K562 (cell line): ENCODE measurements at regions not wholly inside any gene's neighbourhood (a gene's known extent, or its start where the extent isn't known, plus 50 kb on each side); places are given as distances from the start of the nearest gene placed in this dataset.

Experiments
- ATAC-seq: fragments of 200-7000 bp; cut with Tn5 transposase; 3 replicates; pipeline ENCODE4 v1.9.1; 2020; ENCODE audit warnings: moderate library complexity
- BruUV-seq: library from RNA; stranded (reverse); fragments of 400-500 nt; replicated peaks from 2 replicates; lab custom pipeline; 2021; lab: Mats Ljungman, UMichigan
- CTCF ChIA-PET: fragments of 300-600 bp; formaldehyde crosslinking; extraction: SDS; loops from one replicate; lab custom pipeline; 2021; ENCODE audit warnings: low intra/inter-chr PET ratio; lab: Yijun Ruan, JAX
- POLR2A ChIA-PET: fragments of 300-600, 350-650 bp; sonication (Branson Sonifier 250); formaldehyde crosslinking; extraction: SDS; loops from one replicate; lab custom pipeline; 2021; ENCODE audit warnings: antibody characterized with exemption, inconsistent platforms; lab: Yijun Ruan, JAX
- DNase-seq, 4 experiments: peaks; one replicate each; pipeline versions ENCODE4 v3.0.0 to v3.0.0-alpha.2; 2011 to 2018; ENCODE audit warnings: low spot score in 3 of 4, mixed read lengths in 3 of 4; ENCODE audit errors: extremely low read depth in 1 of 4
- FAIRE-seq: peaks from 2 replicates; lab custom pipeline; 2011; peaks lifted over from hg19 to GRCh38; lab: Jason Lieb, UNC
- H2AFZ ChIP-seq: 2 replicates; pipeline ENCODE4 v1.6.0; 2011; ENCODE audit warnings: low read depth, low read length, control low read depth, inconsistent platforms
- H3K27ac ChIP-seq: fragments of 200-600 bp; 3 replicates; pipeline ENCODE4 v1.8.0; 2011; ENCODE audit warnings: low read depth, mild to moderate bottlenecking, control low read depth, inconsistent platforms, low read length, moderate library complexity, mixed read lengths; ENCODE audit errors: extremely low read depth
- H3K27me3 ChIP-seq, 2 experiments: fragments of 300-600 bp in 1 of 2; 2 replicates in 1 of 2; 3 replicates in 1 of 2; pipeline versions ENCODE4 v1.6.0 to v1.8.0; 2011; ENCODE audit warnings: inconsistent platforms in 2 of 2, low read length in 2 of 2, mild to moderate bottlenecking in 1 of 2, mixed read lengths in 1 of 2, moderate library complexity in 1 of 2; ENCODE audit not compliant: control insufficient read depth in 2 of 2, insufficient read depth in 2 of 2
- H3K36me3 ChIP-seq: fragments of 300-600 bp; 3 replicates; pipeline ENCODE4 v1.8.0; 2011; ENCODE audit warnings: mild to moderate bottlenecking, low read length, inconsistent platforms; ENCODE audit not compliant: control insufficient read depth, insufficient read depth
- H3K4me1 ChIP-seq, 2 experiments: fragments of 200-600 bp in 1 of 2; replicated peaks in 1 of 2; 2 replicates in 1 of 2; 3 replicates in 1 of 2; pipeline versions ENCODE4 v1.5.1 to v1.8.0; 2011; ENCODE audit warnings: inconsistent platforms in 2 of 2, low read length in 2 of 2, mild to moderate bottlenecking in 1 of 2, mixed read lengths in 1 of 2, moderate library complexity in 1 of 2; ENCODE audit not compliant: control insufficient read depth in 2 of 2, insufficient read depth in 2 of 2
- H3K4me2 ChIP-seq: 2 replicates; pipeline ENCODE4 v1.6.1; 2011; ENCODE audit warnings: low read length, control low read depth, inconsistent platforms, mixed read lengths; ENCODE audit not compliant: insufficient read depth
- H3K4me3 ChIP-seq: fragments of 200-600 bp; sonication (generic), shearing (Covaris generic); 2 replicates; pipeline ENCODE4 v1.5.1; 2016; ENCODE audit warnings: control low read depth, inconsistent platforms
- H3K79me2 ChIP-seq: fragments of 200-600 bp; 3 replicates; pipeline ENCODE4 v1.8.0; 2011; ENCODE audit warnings: low read length, inconsistent platforms; ENCODE audit not compliant: control insufficient read depth, insufficient read depth
- H3K9ac ChIP-seq, 2 experiments: 2 replicates each; pipeline versions ENCODE4 v1.6.0 to v1.6.1; 2011; ENCODE audit warnings: low read depth in 2 of 2, low read length in 2 of 2, control low read depth in 1 of 2, inconsistent platforms in 1 of 2, mild to moderate bottlenecking in 1 of 2, mixed read lengths in 1 of 2; ENCODE audit not compliant: insufficient read depth in 1 of 2
- H3K9me1 ChIP-seq: one replicate; pipeline ENCODE4 v1.6.0; 2011; ENCODE audit warnings: inconsistent platforms, mild to moderate bottlenecking, low read length, moderate library complexity; ENCODE audit not compliant: control insufficient read depth, insufficient read depth
- H3K9me3 ChIP-seq: replicated peaks from 2 replicates; pipeline ENCODE4 v1.5.1; 2011; ENCODE audit warnings: low read depth, low read length, inconsistent platforms; ENCODE audit not compliant: control insufficient read depth, insufficient read depth
- H4K20me1 ChIP-seq: replicated peaks from 2 replicates; pipeline ENCODE4 v1.6.1; 2011; ENCODE audit warnings: low read length, inconsistent platforms, mixed read lengths; ENCODE audit not compliant: control insufficient read depth, insufficient read depth
- CREB1 ChIP-seq, 2 experiments: sonication (generic) in 1 of 2; formaldehyde crosslinking in 1 of 2; IDR thresholded peaks; 2 replicates each; pipeline versions ENCODE4 v1.6.1 to v1.8.0; 2012 to 2022; ENCODE audit warnings: inconsistent platforms in 1 of 2, mild to moderate bottlenecking in 1 of 2, missing genetic modification reagents in 1 of 2, moderate library complexity in 1 of 2
- EWSR1 ChIP-seq: fragments of 450-650 bp; IDR thresholded peaks from 2 replicates; pipeline ENCODE4 v1.6.1; 2018; ENCODE audit warnings: borderline replicate concordance, mild to moderate bottlenecking, low read depth, moderate library complexity; ENCODE audit not compliant: partially characterized antibody
- FIP1L1 ChIP-seq: fragments of 200-400 bp; formaldehyde crosslinking; IDR thresholded peaks from 2 replicates; pipeline ENCODE4 v1.6.1; 2018; ENCODE audit warnings: mild to moderate bottlenecking, low read depth, low read length; ENCODE audit not compliant: poor library complexity, severe bottlenecking
- GATAD2B ChIP-seq: fragments of 450-650 bp; IDR thresholded peaks from 2 replicates; pipeline ENCODE4 v1.6.1; 2017; ENCODE audit warnings: mild to moderate bottlenecking, borderline replicate concordance
- MAFK ChIP-seq: IDR thresholded peaks from 2 replicates; pipeline ENCODE4 v1.6.1; 2011; ENCODE audit warnings: low read length, improper control_type of control experiment
- RHOXF2B ChIP-seq: fragments of 250-450 bp; sonication (Bioruptor Pico); conservative IDR thresholded peaks from 2 replicates; pipeline ENCODE4 v1.5.1; 2021
- RNF2 ChIP-seq: sonication (generic); IDR thresholded peaks from 2 replicates; pipeline ENCODE4 v1.6.1; 2016
- TAF7 ChIP-seq: fragments of 450-650 bp; IDR thresholded peaks from 2 replicates; pipeline ENCODE4 v1.6.1; 2016; ENCODE audit warnings: missing genetic modification characterization, missing compliant biosample characterization
- ZNF23 ChIP-seq: fragments of 250-450 bp; sonication (Bioruptor Pico); IDR thresholded peaks from 2 replicates; pipeline ENCODE4 v1.4.0; 2020; ENCODE audit warnings: mild to moderate bottlenecking
- in situ Hi-C: fragments of 300-500 bp; cut with MboI; formaldehyde crosslinking; loops from 4 replicates; pipeline ENCODE4 v1.15.0; 2018; ENCODE audit warnings: inconsistent platforms, mixed read lengths
- intact Hi-C: fragments of 100-400 bp; cut with micrococcal nuclease; formaldehyde crosslinking; loops from 2 replicates; pipeline ENCODE4 v1.14.2; 2022
- TF ChIP-seq, protein P1 (sequence below), 3 experiments: IDR thresholded peaks in 2 of 3; conservative IDR thresholded peaks in 1 of 3; 2 replicates each; pipeline ENCODE4 v1.5.1; 2011 to 2012; ENCODE audit warnings: low read length in 3 of 3, mild to moderate bottlenecking in 3 of 3, control low read depth in 2 of 3, improper control_type of control experiment in 1 of 3, inconsistent platforms in 1 of 3, low read depth in 1 of 3, mixed read lengths in 1 of 3, moderate library complexity in 1 of 3; ENCODE audit not compliant: insufficient read depth in 2 of 3

DNA sequence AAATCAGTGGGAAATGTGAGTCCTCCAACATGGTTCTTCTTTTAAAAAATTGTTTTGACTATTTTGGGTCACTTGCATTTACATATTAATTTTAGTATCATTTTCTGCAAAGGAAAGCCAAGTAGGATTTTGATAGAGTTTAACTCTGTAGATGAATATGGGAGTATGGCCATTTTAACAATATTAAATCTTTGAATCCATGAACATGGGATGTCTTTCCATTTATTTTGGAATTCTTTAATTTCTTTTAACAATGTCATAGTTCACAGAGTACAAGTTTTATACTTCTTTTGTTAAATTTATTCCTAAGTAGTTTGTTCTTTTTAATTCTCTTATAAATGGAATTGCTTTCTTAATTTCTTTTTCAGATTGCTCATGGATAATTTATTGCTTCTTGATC, 56.5 kb upstream of the ARMC2 start:
- ChIA-PET POLR2A (no interaction called here), CTCF (no interaction called here)
- H3K9me3 ChIP-seq: no peaks in the 10 kb centered on the region
- H3K4me3 ChIP-seq: no peak overlapping the region
- in situ Hi-C loops (no loop called here), intact Hi-C loops (no loop called here)
- no peaks in the 10 kb centered on the region for H3K36me3 ChIP-seq
- H3K4me1 ChIP-seq: no peaks in the 10 kb centered on the region
- no peak overlapping the region for H3K4me2 ChIP-seq
- TF ChIP-seq EWSR1 (no peak), RNF2 (no peak), RHOXF2B (CRISPR knock-in tag) (no peak), FIP1L1 (no peak), TAF7 (tag) (no peak), CREB1 (IDR thresholded peaks at IDR 0.05) (no peak), CREB1 (CRISPR knock-in tag; IDR thresholded peaks at IDR 0.05) (no peak), ZNF23 (no peak), MAFK (no peak), GATAD2B (no peak)
- TF ChIP-seq, protein P1, sequence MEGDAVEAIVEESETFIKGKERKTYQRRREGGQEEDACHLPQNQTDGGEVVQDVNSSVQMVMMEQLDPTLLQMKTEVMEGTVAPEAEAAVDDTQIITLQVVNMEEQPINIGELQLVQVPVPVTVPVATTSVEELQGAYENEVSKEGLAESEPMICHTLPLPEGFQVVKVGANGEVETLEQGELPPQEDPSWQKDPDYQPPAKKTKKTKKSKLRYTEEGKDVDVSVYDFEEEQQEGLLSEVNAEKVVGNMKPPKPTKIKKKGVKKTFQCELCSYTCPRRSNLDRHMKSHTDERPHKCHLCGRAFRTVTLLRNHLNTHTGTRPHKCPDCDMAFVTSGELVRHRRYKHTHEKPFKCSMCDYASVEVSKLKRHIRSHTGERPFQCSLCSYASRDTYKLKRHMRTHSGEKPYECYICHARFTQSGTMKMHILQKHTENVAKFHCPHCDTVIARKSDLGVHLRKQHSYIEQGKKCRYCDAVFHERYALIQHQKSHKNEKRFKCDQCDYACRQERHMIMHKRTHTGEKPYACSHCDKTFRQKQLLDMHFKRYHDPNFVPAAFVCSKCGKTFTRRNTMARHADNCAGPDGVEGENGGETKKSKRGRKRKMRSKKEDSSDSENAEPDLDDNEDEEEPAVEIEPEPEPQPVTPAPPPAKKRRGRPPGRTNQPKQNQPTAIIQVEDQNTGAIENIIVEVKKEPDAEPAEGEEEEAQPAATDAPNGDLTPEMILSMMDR (IDR thresholded peaks at IDR 0.05 in 2 of 3, conservative IDR thresholded peaks at IDR 0.05 in 1 of 3; ENCODE audit: insufficient read depth in 2 of 3, low read depth in 1 of 3, low read length in 3 of 3): no peak
- no peak for FAIRE-seq
- H3K9ac ChIP-seq: no peak overlapping the region
- no TSS peak for BruUV-seq
- H3K79me2 ChIP-seq: no peaks in the 10 kb centered on the region
- ATAC-seq: no peak
- no peak overlapping the region for H3K27ac ChIP-seq
- peaks cover 5 to 6% of the 10 kb centered on the region in 2 experiments; a peak in 3 of 5 replicates for H3K27me3 ChIP-seq
- no peaks in the 10 kb centered on the region for H4K20me1 ChIP-seq
- DNase-seq: no peak
- H2AFZ ChIP-seq: no peak overlapping the region
- H3K9me1 ChIP-seq: no peaks in the 10 kb centered on the region
